ENCODE measurements at regions not wholly inside any gene's neighbourhood (a gene's known extent, or its start where the extent isn't known, plus 50 kb on each side); places are given as distances from the start of the nearest gene placed in this dataset.

- TF ChIP-seq, protein P1, sequence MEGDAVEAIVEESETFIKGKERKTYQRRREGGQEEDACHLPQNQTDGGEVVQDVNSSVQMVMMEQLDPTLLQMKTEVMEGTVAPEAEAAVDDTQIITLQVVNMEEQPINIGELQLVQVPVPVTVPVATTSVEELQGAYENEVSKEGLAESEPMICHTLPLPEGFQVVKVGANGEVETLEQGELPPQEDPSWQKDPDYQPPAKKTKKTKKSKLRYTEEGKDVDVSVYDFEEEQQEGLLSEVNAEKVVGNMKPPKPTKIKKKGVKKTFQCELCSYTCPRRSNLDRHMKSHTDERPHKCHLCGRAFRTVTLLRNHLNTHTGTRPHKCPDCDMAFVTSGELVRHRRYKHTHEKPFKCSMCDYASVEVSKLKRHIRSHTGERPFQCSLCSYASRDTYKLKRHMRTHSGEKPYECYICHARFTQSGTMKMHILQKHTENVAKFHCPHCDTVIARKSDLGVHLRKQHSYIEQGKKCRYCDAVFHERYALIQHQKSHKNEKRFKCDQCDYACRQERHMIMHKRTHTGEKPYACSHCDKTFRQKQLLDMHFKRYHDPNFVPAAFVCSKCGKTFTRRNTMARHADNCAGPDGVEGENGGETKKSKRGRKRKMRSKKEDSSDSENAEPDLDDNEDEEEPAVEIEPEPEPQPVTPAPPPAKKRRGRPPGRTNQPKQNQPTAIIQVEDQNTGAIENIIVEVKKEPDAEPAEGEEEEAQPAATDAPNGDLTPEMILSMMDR (IDR thresholded peaks at IDR 0.05), result no peak
- DNase-seq (ENCODE audit: low spot score) (no peak), ATAC-seq (ENCODE audit: insufficient number of reproducible peaks, low FRiP score, low read depth) (no peak)
Measured at GRCh38 chr6:166785131-166785530, 158.1 kb upstream of the RPS6KA2 start.

DNA sequence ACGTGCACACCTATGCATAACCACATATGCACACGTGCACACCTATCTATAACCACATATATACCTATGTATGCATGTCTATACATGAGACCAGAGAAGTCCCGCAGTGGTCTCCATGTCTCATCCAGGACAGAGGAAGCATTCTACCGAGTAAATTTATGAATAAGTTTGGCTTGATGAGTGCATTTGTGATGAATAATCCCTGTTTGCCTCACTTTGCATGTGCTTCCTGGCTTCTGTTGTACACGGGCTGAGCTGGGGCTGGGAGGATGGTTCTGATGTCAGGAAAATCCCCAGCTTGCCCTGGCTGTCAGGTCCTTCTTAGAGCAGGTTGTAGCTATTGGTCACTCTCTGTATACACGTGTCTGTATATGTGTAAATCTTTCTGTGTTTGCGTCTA lies 157.6 kb upstream of the RPS6KA2 start:
- H3K27ac ChIP-seq, result no peak overlapping the region
- no peaks in the 10 kb centered on the region for H3K4me1 ChIP-seq (ENCODE audit: control insufficient read depth in 1 of 2, low read depth in 2 of 2)
- H3K36me3 ChIP-seq, result no peaks in the 10 kb centered on the region
- TF ChIP-seq, protein P1 (IDR thresholded peaks at IDR 0.05), result no peak
- no peaks in the 10 kb centered on the region for H3K9me3 ChIP-seq
- DNase-seq (ENCODE audit: low spot score), result no peak
- no peak overlapping the region for H3K4me3 ChIP-seq
- H3K27me3 ChIP-seq (replicated peaks; ENCODE audit: insufficient read depth), result no peaks in the 10 kb centered on the region
- no peak for ATAC-seq (ENCODE audit: insufficient number of reproducible peaks, low FRiP score, low read depth)

More at GRCh38 chr6:166785131-166785530, 158.1 kb upstream of the RPS6KA2 start:
- H3K27me3 ChIP-seq (replicated peaks; ENCODE audit: insufficient read depth), result no peaks in the 10 kb centered on the region
- no peaks in the 10 kb centered on the region for H3K9me3 ChIP-seq
- no peak overlapping the region for H3K27ac ChIP-seq
- no peak overlapping the region for H3K4me3 ChIP-seq
- no peaks in the 10 kb centered on the region for H3K36me3 ChIP-seq
- no peaks in the 10 kb centered on the region for H3K4me1 ChIP-seq (ENCODE audit: control insufficient read depth in 1 of 2, low read depth in 2 of 2)

- H3K36me3 ChIP-seq, result no peaks in the 10 kb centered on the region
- H3K9me3 ChIP-seq, result no peaks in the 10 kb centered on the region
- H3K4me1 ChIP-seq (ENCODE audit: control insufficient read depth in 1 of 2, low read depth in 2 of 2), result no peaks in the 10 kb centered on the region
- TF ChIP-seq, protein P1 (IDR thresholded peaks at IDR 0.05), result no peak
- no peak overlapping the region for H3K27ac ChIP-seq
- no peaks in the 10 kb centered on the region for H3K27me3 ChIP-seq (replicated peaks; ENCODE audit: insufficient read depth)
- no peak for ATAC-seq (ENCODE audit: insufficient number of reproducible peaks, low FRiP score, low read depth)
- no peak for DNase-seq (ENCODE audit: low spot score)
- H3K4me3 ChIP-seq, result no peak overlapping the region
Measured at GRCh38 chr6:166782520-166782919, 155.5 kb upstream of the RPS6KA2 start.

- no peaks in the 10 kb centered on the region for H3K4me1 ChIP-seq (ENCODE audit: control insufficient read depth in 1 of 2, low read depth in 2 of 2)
- DNase-seq (ENCODE audit: low spot score), result no peak
- TF ChIP-seq, protein P1 (IDR thresholded peaks at IDR 0.05), result no peak
Measured at GRCh38 chr6:166781331-166781730, 154.3 kb upstream of the RPS6KA2 start.

DNA sequence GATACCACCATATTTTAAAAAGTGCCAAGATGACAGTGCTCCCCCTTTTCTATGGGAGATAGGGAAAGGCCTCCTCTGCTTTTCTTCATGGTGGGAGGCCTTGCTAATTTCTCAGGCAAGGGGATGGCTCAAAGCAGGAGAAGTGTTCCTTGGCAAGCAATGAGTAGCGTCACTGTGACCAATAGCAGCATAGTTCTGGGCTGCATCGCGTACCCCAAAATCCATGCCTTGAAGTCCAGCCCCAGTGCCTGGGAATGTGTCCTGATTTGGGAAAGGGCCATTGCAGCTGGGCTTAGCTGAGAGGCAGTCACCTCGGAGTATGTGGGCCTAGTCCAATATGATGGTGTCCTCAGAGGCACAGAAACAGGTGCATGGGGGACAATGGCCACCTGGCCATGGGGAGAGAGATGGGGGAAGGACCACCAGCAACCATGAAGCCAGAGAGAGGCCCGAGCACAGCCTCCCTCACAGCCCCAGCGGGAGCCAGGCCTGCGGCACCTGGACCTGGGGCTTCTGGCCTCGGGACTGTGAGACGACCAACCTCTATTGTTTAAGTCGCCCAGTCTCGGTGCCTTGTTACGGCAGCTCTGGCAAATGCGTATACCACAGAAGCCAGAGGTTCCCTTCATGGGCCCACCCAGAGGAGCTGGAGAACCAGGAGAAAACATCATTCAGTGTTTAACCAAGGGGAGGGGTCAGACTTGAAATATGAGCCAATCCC lies 153.1 kb upstream of the RPS6KA2 start:
- H3K4me1 ChIP-seq (ENCODE audit: control insufficient read depth in 1 of 2, low read depth in 2 of 2), result no peaks in the 10 kb centered on the region
- no peaks in the 10 kb centered on the region for H3K27me3 ChIP-seq (replicated peaks; ENCODE audit: insufficient read depth)
- ATAC-seq (ENCODE audit: insufficient number of reproducible peaks, low FRiP score, low read depth) (no peak), DNase-seq (ENCODE audit: low spot score) (no peak)
- no peaks in the 10 kb centered on the region for H3K36me3 ChIP-seq
- no peak overlapping the region for H3K4me3 ChIP-seq
- H3K27ac ChIP-seq, result no peak overlapping the region
- TF ChIP-seq, protein P1 (IDR thresholded peaks at IDR 0.05), result no peak
- H3K9me3 ChIP-seq, result no peaks in the 10 kb centered on the region

More at GRCh38 chr6:166781331-166781730, 154.3 kb upstream of the RPS6KA2 start:
- Histone ChIP-seq H3K27ac (no peak overlapping the region), H3K27me3 (replicated peaks; ENCODE audit: insufficient read depth) (no peaks in the 10 kb centered on the region), H3K9me3 (no peaks in the 10 kb centered on the region), H3K4me3 (no peak overlapping the region), H3K36me3 (no peaks in the 10 kb centered on the region)
- ATAC-seq (ENCODE audit: insufficient number of reproducible peaks, low FRiP score, low read depth), result no peak
